ENCODE measurements at regions not wholly inside any gene's neighbourhood (a gene's known extent, or its start where the extent isn't known, plus 50 kb on each side); places are given as distances from the start of the nearest gene placed in this dataset.
"Not testable (repeated sequence)": the region's sequence is repeated elsewhere in the genome, so short reads cannot be mapped to it uniquely, and the experiment has no call there.

DNA sequence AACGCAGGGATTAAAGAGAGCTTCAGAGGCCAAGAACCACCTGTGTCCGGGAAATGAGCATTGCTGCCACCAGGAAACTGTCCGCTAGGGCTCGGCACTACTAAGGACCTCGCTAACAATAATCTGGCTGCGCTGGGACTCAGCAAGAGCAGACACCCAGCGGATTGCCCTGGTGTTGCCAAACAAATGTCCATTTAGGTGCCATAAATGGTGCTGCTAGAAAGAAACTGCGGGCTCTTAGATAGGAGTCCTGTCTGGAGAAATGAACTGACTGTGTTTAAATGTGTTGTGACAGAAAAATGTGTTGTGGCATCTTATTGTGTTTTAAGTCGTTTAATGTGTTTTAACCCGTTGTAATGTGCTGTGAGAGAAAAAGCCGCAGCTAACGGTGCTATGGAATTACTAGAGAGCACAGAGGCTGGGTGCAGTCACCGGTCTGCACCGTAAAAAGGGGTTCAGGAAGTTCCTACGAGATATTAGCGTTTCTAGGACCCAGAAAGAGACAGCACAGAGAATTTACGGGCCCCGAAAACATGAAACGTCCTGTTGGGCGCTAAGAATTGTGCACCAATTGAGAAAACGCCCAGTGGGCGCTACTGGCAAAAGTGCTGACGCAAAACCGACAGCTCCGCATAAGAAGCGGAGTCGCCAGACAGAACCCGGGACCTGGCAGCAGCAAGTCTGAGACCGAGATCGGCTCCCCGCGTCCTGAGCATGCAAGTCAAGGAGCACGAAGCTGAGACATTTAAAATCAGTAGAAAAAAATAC lies 90.6 kb downstream of the ANXA2R start:
- FAIRE-seq, result no peak

DNA sequence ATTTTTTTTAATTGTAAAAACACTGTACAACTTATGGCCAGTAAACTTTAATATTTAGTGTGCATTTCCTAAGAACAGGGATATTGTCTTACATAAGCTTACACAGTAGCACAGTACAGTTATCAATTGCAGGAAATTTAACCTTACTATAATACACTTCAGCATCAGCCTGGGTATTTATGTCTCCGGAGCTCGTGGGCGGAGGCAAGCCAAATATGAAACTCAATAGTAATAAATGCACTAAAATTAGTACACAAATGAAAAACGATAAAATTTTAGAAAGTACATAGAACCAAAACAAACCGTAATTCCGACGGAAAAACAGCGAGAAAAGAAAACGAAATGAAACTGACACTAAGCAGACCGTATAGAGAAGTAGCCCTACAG lies 91.2 kb downstream of the ANXA2R start:
- FAIRE-seq, result no peak

DNA sequence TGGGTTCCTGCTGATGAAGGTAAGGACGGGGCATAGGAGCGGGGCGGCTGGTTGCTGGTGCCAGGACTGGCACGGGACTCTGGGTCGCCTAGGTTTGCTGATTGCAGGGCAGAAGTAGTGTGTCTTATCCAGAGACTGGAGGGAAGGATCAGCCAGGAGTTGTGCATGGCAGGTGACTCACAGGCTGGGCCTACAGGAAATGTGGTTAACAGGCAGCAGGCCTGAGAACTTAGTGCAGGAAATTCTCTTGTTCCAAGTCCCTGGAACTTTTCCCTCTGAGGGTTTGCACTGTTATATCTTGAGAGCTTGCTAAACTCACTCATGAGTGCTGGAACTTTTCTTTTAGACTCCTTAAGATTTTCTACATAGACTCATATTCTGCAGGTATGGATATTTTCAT lies 95.1 kb downstream of the ANXA2R start:
- no peak for FAIRE-seq

DNA sequence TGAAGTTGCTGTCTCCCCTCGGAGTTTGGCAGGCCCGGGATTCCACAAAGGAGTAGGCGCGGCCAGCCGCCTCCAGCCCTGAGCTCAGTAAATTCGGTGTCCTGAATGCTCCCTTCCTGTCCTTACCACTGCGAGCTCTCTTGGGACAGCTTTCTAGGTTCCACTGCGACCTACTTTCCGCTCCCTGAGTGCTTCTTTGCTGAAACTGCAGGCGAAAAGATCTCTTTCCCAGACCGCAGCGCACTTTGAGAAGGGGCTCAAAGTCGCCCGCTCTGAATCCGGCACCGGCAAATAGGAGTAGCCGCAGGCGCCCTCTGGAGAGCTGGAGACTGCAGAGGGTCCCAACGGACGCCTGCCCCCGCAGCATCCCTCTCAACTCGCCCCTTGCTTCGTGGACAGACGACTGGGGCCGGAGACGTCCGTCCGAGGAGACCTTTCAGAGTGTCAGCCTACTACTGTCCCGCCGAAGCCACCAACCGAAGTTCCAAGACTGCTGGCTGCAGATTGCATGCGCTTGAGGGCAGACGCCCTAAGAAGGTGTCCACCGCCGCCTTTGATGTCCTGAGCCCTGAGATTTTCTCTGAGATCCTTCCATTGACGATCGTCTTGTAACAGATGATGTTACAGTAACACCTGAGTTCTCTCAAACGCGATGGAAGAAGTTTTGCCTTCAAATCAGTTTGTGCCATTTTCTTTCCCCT lies 96.0 kb downstream of the ANXA2R start:
- FAIRE-seq, result no peak

DNA sequence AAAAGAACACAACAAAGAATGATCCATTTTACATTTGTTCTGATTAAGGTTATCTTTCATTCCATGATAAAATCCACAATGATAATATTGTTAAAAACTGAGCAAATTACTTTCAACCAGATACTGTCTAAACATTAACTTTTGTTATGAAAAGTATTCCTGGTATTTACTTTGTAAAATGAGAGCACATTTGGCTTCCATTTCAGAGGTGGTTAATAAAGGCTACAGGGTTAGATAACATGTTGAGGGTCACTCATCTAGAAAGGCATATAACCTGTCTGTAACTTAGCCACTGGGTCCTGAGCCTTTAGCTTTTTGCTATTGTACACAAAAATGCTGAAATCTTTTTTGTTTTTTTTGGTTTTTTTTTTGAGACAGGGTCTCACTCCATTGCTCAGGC lies 99.3 kb downstream of the ANXA2R start:
- FAIRE-seq, result no peak

DNA sequence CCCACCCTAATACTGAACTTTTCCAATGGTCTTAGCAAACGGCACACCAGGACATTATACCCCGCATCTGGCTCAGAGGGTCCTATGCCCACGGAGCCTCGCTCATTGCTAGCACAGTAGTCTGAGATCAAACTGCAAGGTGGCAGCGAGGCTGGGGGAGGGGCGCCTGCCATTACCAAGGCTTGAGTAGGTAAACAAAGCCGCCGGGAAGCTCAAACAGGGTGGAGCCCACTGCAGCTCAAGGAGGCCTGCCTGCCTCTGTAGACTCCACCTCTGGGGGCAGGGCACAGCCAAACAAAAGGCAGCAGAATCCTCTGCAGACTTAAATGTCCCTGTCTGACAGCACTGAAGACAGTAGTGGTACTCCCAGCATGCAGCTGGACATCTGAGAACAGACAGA lies 108.1 kb downstream of the ANXA2R start:
- FAIRE-seq, result not testable (repeated sequence)

DNA sequence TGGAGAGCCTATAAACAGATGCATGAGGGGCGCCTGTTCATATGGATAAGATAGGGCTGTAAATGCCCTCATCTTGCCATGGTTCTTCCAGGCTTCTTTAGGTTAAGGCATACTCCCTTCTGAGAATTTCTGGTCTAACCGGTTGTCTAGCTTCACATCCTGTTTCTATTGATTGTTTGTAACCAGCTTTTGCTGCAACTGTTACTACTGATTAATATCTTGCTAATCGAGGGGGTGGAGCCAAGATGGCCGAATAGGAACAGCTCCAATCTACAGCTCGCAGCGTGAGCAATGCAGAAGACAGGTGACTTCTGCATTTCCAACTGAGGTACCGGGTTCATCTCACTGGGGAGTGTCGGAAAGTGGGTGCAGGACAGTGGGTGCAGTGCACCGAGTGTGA lies 108.7 kb downstream of the ANXA2R start:
- not testable (repeated sequence) for FAIRE-seq

DNA sequence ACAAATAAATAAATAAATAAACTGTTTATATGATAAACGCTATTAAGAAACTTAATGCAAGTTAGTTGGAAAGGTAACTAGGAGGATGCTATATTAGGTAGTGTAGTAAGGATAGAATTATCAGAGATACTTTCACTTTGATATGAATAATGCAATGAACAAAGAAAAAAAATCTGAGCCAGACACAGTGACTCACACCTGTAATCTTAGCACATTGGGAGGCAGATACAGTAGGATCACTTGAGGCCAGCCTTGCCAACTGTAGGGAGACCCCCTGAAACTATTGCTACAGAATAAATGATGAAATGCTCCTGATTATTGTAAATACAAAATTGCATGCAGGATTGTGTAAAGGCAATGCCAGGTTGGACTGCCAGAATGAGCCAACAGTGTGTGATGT lies 109.2 kb downstream of the ANXA2R start:
- no peak for FAIRE-seq

DNA sequence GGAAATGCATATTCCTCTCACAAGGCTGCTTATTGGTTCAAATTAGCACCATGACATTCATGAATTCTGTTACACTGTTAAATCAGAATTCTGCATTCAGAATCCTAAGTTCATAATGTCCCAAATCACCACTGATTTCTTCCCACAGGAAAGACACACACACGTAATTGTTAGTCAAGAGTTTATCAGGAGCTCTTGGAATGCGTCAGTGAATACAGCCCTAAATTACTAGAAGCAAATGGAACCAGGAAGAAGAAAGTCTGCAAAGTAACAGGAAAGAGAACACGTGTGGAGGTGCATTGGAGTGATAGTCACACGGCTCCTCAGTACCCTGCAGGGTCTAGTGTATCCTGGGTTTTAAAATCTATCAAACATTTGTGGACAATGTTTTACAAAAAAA lies 110.2 kb downstream of the ANXA2R start:
- no peak for FAIRE-seq

DNA sequence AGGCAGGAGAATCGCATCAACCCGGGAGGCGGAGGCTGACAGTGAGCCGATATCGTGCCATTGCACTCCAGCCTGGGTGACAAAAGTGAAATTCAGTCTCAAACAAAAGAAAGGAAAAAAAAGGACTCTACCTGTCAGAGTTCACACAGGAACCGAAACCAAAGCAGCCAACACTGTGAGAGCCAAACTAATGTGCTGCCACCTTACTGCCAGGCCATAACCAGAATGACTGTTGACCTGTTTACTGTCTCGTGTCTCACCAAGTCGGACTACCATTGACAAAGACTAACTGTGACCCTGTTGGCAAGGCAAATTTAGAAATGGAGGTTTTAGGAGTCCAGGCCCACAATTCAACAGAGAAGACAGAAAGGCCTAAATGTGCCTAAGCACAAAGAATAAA lies 112.4 kb downstream of the ANXA2R start:
- no peak for FAIRE-seq

DNA sequence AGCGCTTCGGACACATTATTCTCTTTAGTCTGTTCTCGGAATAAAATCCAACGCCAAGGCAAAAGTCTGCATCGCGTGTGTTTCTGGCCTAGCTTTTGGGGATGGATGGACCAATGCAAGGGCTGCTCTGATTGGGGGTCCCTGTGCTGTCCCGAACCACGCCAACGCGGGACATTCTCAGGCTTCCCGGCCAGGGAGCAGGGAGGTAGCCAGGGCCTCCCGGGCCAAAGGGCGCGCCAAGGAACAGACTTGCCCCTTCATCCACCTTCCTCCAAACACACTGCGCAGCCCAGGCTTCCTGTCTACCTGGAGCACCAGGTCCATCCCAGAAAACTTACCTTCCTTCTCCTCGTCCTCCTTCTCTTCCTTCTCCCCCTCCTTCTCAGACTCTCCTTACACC lies 113.0 kb upstream of the SELENOP start:
- no peak for FAIRE-seq

DNA sequence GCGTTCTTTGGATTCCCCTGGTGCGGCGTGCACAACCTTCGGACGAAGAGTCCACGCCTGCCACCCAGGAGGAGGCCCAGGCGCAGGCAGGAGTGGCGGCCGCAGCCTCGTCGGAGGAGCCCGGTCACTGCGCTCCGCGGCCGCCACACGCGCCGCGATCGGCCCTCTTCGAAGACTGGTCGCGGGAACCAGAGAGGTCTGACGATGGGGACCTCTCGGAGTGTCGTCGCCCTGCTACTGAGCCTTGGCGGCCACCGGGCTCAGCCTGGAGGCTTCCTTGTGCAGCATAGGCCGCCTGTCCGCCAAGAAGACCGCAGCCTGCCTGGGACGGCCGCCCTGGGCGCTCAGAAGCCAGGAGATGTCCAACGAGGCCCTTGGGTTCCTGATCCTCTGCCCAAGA lies 112.5 kb upstream of the SELENOP start:
- FAIRE-seq, result no peak

DNA sequence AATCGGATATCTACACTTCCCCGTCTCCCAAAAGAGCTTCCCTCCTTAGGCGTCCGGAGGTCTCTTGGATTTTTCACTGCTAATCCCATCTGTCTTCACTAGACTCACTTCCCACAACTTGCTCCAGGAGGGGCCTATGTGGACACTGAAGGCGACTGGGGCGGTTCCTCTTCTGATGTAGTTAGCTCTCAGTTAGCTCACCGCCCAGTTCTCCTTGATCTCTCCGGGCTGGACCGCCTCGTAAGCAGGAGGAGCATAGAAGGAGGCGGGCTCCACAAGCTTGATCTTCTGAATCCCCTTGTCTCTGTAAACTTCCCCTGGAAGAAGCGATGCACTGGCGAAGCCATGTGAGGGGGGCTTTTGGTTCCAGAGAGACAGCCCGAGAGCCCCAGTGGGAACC lies 112.0 kb upstream of the SELENOP start:
- FAIRE-seq, result no peak

DNA sequence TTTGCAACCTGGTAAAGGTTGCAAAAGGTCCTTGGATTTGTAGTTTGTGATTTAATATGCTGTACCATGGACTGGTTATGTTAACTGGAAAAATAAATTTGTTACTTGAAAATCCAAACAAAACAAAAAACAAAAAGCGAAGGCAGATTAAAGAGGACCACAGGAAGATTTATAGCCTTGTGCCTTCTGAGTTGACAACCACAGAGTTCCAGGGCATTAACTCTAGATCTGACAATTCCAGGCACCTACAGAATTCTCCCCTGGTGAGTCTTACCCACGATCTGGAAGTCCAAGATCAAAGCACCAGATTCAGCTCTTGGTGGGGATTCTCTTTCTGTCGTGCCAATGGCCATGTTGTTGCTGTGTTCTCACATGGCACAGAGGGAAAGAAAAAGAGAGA lies 107.9 kb upstream of the SELENOP start:
- FAIRE-seq, result no peak

DNA sequence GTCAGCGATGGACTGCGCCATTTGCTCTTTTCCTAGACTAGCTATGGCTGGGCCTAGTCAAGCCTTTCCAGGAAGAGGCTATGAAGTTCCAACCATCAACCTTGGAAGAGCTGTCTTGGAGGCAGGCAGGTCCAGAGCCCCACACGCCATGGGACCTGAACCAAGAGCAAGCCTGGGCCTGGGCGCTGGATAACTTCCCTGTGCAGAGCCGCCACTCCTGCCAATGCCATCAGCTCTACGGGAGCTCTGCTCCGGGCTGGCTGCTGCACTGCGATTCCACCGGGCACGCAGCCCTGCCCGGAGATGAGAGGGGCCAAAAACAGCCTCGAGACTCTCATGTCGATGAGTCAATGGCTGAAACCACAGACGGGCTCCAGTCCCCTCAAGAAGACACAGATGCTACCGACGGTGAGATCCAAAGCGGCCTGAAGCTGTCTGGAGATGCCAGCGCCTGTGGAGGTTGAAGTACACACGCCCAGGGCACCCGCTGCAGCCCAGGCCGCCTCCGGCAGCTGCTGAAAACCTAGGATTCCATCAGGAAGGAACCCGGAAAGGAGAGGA lies 103.7 kb upstream of the SELENOP start:
- FAIRE-seq, result no peak

DNA sequence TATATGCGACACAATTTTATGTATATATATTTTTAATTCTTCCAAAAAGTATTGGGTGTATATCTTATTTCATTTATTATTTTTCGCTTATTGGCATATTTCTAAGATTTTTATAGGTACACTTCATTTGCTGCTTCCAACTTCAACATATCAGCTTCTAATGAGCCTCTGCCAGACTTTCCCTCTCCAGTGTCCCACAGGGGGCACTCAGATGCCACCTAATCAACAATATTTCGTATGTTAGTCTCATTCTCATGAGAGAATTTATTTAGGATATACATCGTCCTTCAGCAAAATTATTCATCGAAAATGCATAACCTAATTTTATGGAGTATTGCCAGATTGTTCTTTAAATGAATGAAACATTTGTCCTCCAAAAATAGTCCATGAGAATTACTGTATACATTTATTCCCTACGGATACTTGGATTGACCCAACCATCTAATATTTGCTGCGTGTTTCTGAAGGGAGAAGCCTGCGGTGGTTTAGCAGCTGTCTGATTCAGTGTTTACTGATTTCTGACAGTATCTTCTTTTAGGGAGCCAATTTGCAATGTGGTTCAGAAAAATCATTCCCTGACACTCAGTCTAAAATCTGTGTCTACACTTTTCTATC lies 100.6 kb upstream of the SELENOP start:
- FAIRE-seq, result no peak

DNA sequence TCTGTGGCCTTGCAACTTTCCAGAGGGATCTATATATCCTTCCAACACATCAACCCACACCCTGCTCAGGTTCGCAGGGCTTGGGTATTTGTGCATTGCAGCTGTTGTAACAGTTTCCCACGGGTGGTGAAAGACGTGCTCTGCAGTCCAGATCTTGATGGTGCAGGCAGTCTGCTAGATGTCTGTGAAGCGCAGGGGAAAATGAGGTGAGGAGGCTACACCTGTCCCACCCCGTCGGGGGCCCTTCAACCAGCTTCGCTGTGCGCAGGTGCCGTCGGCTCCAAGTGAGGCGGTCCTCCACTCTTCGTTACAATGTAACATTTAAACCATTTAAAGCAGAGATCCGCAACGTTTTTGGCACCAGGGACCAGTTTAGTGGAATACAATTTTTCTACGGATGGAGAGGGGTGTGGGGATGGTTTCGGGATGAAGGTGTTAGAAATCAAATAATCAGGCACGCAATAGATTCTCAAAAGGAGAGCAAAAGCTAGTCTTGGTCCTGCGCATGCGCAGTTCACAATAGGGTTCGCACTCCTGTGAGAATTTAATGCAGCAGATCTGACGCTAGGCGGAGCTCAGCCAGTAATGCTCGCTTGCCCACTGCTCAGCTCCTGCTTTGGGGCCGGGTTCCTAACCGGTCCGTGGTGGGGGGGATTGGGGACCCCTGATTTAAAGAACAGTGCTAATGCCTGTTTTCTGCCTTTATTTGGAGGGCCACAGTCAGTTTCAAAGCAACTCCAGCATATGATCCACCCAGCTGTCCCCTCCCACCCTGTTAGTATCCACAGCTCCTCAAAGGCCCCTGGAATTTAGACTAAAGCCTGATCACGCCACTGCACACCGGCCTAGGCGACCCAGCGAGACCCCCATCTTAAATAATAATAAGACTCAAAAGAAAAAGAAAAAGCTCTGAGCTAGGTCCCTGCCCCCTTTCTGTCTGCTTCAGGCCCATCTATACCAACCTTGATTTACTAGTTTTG lies 97.1 kb upstream of the SELENOP start:
- peak; percentile 76 for FAIRE-seq

DNA sequence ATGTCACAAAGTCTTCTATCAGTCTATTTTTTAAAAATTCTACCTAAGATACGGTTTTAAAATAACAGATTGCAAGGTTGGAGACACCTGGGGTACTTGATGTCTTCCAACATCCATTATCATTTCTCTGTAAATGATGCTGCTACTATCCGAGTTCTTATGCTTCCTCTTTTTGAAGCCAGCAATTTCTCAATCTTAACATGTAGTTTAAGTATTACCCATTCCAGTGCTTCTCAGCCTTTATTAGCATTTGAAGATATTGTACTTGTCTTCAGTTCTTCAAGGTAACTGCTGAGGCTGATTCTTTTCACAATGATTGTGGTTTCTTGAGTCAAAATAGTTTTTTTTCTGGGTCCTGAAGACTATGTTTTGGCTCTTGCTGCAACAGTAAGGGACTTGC lies 96.4 kb upstream of the SELENOP start:
- no peak for FAIRE-seq

DNA sequence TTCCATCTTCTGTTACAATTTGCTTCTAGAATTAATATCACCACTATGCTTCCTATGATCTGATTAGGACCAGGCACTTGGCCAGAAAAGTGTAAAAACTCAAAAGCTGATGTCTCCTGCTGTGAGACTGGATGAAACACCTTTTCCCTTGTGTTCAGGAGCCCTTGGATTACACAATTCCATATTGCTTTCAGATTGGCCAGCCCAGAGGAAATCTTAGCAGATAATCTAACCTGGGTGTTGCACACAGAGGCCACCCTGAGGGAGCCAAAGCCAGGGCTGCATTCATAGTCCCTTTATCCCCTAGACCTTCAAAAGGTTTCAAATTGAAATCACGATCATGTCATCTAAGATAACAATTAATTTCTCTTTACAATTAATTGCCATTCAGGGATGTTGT lies 94.1 kb upstream of the SELENOP start:
- no peak for FAIRE-seq

DNA sequence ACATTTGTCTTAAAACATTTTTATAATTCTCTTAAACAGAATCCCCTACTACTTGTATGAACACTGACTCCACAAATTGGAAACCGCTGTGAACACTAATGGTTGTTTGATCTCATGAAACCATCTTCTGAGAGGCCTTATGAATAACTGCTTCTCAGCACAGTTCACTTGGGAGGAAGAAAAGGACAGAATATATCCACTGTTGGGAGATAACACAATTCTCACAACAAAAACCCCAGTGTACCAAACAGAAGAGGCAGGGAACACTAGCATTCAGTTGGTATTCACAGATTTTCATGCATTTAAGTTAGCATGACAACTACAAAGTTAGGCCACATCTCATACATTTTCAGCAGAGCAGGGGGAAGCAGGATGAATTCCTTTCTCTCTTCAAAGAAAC lies 89.0 kb upstream of the SELENOP start:
- no peak for FAIRE-seq

DNA sequence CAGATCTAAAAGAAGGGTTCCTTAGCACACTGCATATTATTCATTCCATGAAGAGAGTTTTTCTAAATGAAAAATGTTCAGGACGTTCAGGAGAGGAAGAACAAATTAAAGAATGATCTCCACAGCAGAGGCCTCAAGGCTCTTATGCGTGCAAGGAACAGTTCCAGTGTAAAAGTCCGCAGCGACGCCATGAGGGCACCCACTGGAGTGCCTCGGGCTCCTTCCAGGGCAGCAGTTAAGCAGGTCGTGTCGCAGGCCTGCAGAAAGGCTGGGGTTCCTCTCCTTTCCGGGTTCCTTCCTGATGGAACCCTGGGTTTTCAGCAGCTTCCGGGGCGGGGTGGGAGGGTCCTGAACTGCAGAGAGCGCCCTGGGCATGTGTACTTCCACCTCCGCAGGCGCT lies 87.1 kb upstream of the SELENOP start:
- FAIRE-seq, result no peak

DNA sequence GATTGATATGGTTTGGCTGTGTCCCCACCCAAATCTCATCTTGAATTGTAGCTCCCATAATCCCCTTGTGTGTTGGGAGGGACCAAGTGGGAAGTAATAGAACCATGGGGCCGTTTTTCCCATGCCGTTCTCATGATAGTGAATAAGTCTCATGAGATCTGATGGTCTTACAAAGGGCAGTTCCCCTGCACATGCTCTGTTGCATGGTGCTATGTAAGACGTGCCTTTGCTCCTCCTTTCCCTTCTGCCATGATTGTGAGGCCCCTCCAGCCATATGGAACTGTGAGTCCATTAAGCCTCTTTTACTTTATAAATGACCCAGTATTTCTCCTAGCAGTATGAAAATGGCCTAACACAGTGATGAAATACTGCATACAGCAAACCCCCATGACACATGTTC lies 84.8 kb upstream of the SELENOP start:
- no peak for FAIRE-seq

DNA sequence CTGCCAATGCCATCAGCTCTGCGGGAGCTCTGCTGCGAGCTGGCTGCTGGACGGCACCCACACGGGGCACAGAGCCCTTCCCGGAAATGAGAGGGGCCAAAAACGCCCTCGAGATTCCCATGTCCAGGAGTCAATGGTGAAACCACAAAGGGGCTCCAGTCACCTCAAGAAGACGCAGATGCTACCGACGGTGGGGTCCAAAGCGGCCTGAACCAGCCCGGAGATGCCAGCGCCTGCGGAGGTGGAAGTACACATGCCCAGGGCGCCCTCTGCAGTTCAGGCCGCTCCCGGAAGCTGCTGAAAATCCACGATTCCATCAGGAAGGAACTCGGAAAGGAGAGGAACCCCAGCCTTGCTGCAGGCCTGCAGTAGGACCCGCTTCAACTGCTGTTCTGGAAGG lies 82.4 kb upstream of the SELENOP start:
- no peak for FAIRE-seq

Measured in islet of Langerhans (tissue), 1 donor.